ENCODE measurements at regions not wholly inside any gene's neighbourhood (a gene's known extent, or its start where the extent isn't known, plus 50 kb on each side); places are given as distances from the start of the nearest gene placed in this dataset.
"Not testable (repeated sequence)": the region's sequence is repeated elsewhere in the genome, so short reads cannot be mapped to it uniquely, and the experiment has no call there.

DNA sequence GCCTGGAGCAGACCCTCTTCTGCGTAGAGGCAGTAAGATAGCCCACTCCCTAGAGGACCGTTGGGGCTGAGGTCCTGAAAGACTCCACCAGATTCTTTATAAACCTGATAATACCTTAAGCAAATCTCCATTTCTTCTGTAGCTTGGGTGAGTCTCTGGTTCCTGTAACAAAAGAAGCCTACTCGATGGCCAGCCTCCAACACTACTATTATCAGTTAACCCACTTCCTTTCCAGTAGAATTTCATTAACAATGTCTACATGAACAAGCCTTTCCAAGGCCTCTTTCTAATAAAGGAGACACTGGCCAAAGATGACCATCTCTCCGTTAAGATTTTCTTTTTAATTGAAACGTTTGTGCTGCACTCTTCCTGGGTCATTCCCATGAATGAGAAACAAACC, 201.7 kb upstream of the KCTD7 start:
- Mint-ChIP-seq H3K36me3 (peaks cover 35% of the 10 kb centered on the region), H3K9me3 (no peaks in the 10 kb centered on the region)

DNA sequence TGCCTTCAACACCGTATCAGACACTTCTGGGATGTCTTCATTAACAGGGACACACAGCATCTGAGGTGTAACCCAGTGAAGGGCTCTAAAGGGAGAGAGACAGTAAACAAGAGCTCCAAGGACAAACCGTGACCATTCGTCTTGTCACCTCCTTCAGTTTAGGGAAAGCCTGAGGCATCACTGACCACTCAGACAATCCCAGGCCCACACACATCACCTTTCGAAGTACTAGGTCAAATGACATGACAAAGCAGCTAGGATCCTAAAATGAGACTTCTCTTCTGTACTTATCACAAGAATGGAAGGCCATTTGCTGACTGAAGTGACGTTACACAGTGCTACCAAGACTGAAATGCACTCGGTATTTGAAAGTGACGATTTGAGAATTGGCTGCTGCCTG, 200.7 kb upstream of the KCTD7 start:
- no peak for DNase-seq
- Histone ChIP-seq H3K4me1 (ENCODE audit: control insufficient read depth, insufficient read depth, low read length, poor library complexity, severe bottlenecking) (no peaks in the 10 kb centered on the region), H3K4me3 (ENCODE audit: low read depth, low read length) (no peak overlapping the region), H3K27ac (ENCODE audit: insufficient read depth, low read length, poor library complexity, severe bottlenecking) (no peak overlapping the region), H3K36me3 (ENCODE audit: control insufficient read depth, insufficient read depth, low read length) (peaks cover 8% of the 10 kb centered on the region), H3K27me3 (ENCODE audit: control insufficient read depth, insufficient read depth, low read length) (no peaks in the 10 kb centered on the region), H3K9me3 (ENCODE audit: control insufficient read depth in 2 of 2, low read length in 2 of 2) (no peaks in the 10 kb centered on the region)
- Mint-ChIP-seq H3K4me3 (no peak overlapping the region), H3K27ac (no peak overlapping the region), H3K36me3 (peaks cover 33% of the 10 kb centered on the region), H3K27me3 (no peaks in the 10 kb centered on the region), H3K9me3 (no peaks in the 10 kb centered on the region), H3K4me1 (no peaks in the 10 kb centered on the region)
- ATAC-seq (ENCODE audit: low read depth in 2 of 2) = no peak

More for the DNA sequence above, 201.7 kb upstream of the KCTD7 start:
- Mint-ChIP-seq H3K27ac (no peak overlapping the region), H3K4me1 (no peaks in the 10 kb centered on the region), H3K27me3 (no peaks in the 10 kb centered on the region), H3K4me3 (no peak overlapping the region)
- Histone ChIP-seq H3K9me3 (ENCODE audit: control insufficient read depth in 2 of 2, low read length in 2 of 2) (no peaks in the 10 kb centered on the region), H3K4me1 (ENCODE audit: control insufficient read depth, insufficient read depth, low read length, poor library complexity, severe bottlenecking) (no peaks in the 10 kb centered on the region), H3K27ac (ENCODE audit: insufficient read depth, low read length, poor library complexity, severe bottlenecking) (no peak overlapping the region), H3K27me3 (ENCODE audit: control insufficient read depth, insufficient read depth, low read length) (no peaks in the 10 kb centered on the region), H3K4me3 (ENCODE audit: low read depth, low read length) (no peak overlapping the region), H3K36me3 (ENCODE audit: control insufficient read depth, insufficient read depth, low read length) (peaks cover 8% of the 10 kb centered on the region)
- DNase-seq (no peak), ATAC-seq (ENCODE audit: low read depth in 2 of 2) (no peak)

DNA sequence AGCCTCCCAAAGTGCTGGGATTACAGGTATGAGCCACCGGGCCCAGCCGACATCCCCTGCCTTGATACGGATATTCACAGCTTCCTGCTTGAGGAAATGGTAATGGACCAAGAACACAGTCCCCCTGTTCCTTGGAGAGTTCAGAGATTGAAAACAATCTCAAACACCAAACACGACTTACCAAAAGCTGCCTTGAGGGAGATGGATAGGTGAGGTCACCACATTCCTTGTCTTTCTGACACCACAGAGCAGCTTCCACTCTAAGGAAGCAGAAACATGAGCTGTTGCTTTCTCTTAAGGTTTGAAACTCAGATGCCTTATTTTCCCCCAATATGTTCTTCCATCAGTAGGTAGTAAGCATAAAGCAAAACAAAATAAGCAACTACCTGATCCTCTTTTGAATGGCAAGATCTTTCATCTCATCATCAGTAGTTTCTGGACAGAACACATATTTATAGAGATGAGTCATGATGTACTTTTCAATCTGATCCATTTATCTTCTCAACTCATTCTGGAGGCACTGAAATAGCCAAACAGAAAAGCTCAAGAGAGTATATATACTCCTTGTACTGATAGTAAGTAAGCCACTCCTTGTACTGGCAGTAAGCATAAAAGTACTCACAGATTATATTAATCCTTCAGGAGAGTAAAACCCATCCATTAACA, 199.1 kb upstream of the KCTD7 start:
- H3K27ac ChIP-seq (ENCODE audit: insufficient read depth, low read length, poor library complexity, severe bottlenecking) = no peak overlapping the region
- H3K4me3 Mint-ChIP-seq = no peak overlapping the region
- H3K36me3 ChIP-seq (ENCODE audit: control insufficient read depth, insufficient read depth, low read length) = peaks cover 6% of the 10 kb centered on the region
- no peak overlapping the region for H3K4me3 ChIP-seq (ENCODE audit: low read depth, low read length)
- H3K9me3 Mint-ChIP-seq = no peaks in the 10 kb centered on the region
- no peaks in the 10 kb centered on the region for H3K4me1 Mint-ChIP-seq
- DNase-seq (no peak), ATAC-seq (ENCODE audit: low read depth in 2 of 2) (no peak)
- no peaks in the 10 kb centered on the region for H3K9me3 ChIP-seq (ENCODE audit: control insufficient read depth in 2 of 2, low read length in 2 of 2)
- H3K27ac Mint-ChIP-seq = no peak overlapping the region
- peaks cover 23% of the 10 kb centered on the region for H3K36me3 Mint-ChIP-seq
- H3K27me3 ChIP-seq (ENCODE audit: control insufficient read depth, insufficient read depth, low read length) = no peaks in the 10 kb centered on the region
- H3K4me1 ChIP-seq (ENCODE audit: control insufficient read depth, insufficient read depth, low read length, poor library complexity, severe bottlenecking) = no peaks in the 10 kb centered on the region
- H3K27me3 Mint-ChIP-seq = no peaks in the 10 kb centered on the region

DNA sequence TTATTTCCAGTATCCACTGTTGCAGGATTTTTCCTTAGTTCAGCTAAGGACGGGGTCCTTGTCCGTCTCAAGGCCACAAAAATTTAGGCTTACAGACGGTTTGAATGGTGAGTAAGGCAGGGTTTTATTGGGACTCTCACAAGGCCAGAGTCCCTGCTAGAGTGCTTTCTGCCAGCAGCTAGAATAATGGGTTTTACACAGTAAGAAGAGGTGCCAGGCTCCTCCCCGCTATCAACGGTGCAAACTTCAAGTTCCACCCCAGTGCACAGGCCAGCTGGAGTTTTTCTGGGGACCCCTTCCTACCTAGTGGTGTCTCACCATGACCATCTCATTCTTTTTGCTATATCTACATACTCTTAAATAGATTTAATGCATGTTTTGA, 198.5 kb upstream of the KCTD7 start:
- H3K4me3 ChIP-seq (ENCODE audit: low read depth, low read length) = no peak overlapping the region
- no peak overlapping the region for H3K27ac ChIP-seq (ENCODE audit: insufficient read depth, low read length, poor library complexity, severe bottlenecking)
- no peaks in the 10 kb centered on the region for H3K9me3 Mint-ChIP-seq
- no peaks in the 10 kb centered on the region for H3K27me3 Mint-ChIP-seq
- H3K4me1 ChIP-seq (ENCODE audit: control insufficient read depth, insufficient read depth, low read length, poor library complexity, severe bottlenecking) = no peaks in the 10 kb centered on the region
- ATAC-seq (ENCODE audit: low read depth in 2 of 2) = no peak
- peaks cover 28% of the 10 kb centered on the region for H3K36me3 Mint-ChIP-seq
- H3K4me3 Mint-ChIP-seq = no peak overlapping the region
- no peak for DNase-seq
- no peaks in the 10 kb centered on the region for H3K4me1 Mint-ChIP-seq
- H3K27ac Mint-ChIP-seq = no peak overlapping the region
- H3K9me3 ChIP-seq (ENCODE audit: control insufficient read depth in 2 of 2, low read length in 2 of 2) = no peaks in the 10 kb centered on the region
- H3K27me3 ChIP-seq (ENCODE audit: control insufficient read depth, insufficient read depth, low read length) = no peaks in the 10 kb centered on the region
- peaks cover 4% of the 10 kb centered on the region for H3K36me3 ChIP-seq (ENCODE audit: control insufficient read depth, insufficient read depth, low read length)

DNA sequence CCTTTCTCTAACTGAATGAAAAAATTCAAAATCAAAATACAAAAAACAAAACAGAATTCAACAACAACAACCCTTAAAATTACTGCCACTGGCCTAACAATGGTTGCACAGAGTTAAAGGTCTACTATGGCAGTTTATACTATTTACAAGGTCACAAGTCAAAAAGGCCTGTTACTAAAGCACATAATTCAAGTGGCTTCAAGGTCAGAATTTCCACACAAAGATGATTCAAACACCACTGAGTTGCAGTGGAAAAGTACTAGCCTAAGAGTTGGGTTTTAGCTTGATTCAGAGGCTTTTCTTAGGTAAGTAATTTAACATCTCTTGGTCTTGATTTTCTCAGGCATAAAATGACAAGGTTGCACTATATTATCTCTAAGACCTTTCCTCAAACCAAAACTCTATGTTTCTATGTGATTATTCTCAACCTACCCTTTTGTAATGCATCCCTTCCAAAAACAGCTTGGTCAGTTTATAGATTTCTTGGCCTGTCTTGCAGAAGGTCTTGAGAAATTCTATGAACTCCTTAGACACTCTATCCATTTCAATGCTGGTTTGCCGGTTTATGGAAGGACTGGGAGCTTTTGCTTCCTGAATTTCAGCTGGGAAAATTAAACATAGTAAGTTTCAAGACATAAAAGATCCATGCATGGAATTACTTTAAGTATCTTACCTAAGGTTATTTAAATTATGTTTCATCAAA, 189.8 kb upstream of the KCTD7 start:
- H3K27me3 Mint-ChIP-seq, H3K4me3 Mint-ChIP-seq: not testable (repeated sequence)

DNA sequence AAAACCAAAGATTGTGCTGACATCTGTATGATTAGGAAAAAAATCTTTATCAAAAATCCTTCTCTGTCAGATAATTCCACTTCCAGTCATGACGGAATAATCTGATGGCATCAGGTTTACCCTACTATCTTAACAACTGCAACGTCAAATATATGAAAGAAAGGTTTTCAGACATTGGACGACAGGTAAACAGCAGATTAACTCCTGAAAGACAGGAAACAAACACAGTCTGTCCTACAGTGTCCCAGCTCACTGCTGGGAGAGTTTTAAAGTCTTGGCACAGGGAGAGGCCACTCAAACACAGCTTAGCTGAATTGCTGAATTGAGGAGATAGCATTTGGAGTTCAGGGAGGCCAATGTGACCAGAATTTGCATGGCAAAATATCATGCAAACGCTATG, 186.3 kb upstream of the KCTD7 start:
- no peak for DNase-seq
- H3K4me1 Mint-ChIP-seq = peaks cover 0 to 6% (median 3%) of the 10 kb centered on the region in 4 donors

More for the DNA sequence above, 189.8 kb upstream of the KCTD7 start:
- H3K27me3 ChIP-seq (ENCODE audit: control insufficient read depth, insufficient read depth, low read length); H3K4me1 ChIP-seq (ENCODE audit: control insufficient read depth, insufficient read depth, low read length, poor library complexity, severe bottlenecking); H3K9me3 Mint-ChIP-seq; ATAC-seq (ENCODE audit: low read depth in 2 of 2); H3K4me1 Mint-ChIP-seq; H3K27ac ChIP-seq (ENCODE audit: insufficient read depth, low read length, poor library complexity, severe bottlenecking); H3K36me3 ChIP-seq (ENCODE audit: control insufficient read depth, insufficient read depth, low read length); H3K9me3 ChIP-seq (ENCODE audit: control insufficient read depth in 2 of 2, low read length in 2 of 2); H3K4me3 ChIP-seq (ENCODE audit: low read depth, low read length); DNase-seq: not testable (repeated sequence)
- H3K27ac Mint-ChIP-seq = peak overlapping the region in 1 of 3 donors; percentile 56
- H3K36me3 Mint-ChIP-seq = peaks cover 18% of the 10 kb centered on the region

DNA sequence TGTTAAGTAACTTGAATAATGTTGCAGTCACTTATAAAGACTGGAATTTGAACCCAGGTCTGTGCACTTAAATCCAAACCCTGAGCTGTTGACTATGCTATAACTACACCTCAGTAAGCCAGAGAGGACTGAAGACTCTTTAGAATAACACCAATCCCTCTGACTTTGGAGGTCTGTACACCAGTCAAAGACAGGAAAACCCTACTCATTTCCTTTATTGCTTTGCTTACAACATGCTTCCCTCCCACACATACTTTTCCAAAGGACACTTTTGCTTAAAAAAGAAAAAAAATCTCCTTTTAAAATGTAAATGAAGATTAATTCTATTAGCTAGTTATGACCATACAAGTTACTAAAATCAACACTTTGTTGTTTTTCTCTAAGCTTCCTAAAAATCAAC, 184.7 kb upstream of the KCTD7 start:
- no peaks in the 10 kb centered on the region for H3K27me3 Mint-ChIP-seq
- H3K27me3 ChIP-seq (ENCODE audit: control insufficient read depth, insufficient read depth, low read length) = no peaks in the 10 kb centered on the region

More for the DNA sequence above, 186.3 kb upstream of the KCTD7 start:
- no peak overlapping the region for H3K4me3 Mint-ChIP-seq
- ATAC-seq (ENCODE audit: low read depth in 2 of 2) = no peak
- no peaks in the 10 kb centered on the region for H3K27me3 Mint-ChIP-seq
- H3K9me3 Mint-ChIP-seq = no peaks in the 10 kb centered on the region
- H3K36me3 ChIP-seq (ENCODE audit: control insufficient read depth, insufficient read depth, low read length) = no peaks in the 10 kb centered on the region
- no peak overlapping the region for H3K27ac Mint-ChIP-seq
- H3K4me1 ChIP-seq (ENCODE audit: control insufficient read depth, insufficient read depth, low read length, poor library complexity, severe bottlenecking) = no peaks in the 10 kb centered on the region
- peaks cover 11% of the 10 kb centered on the region for H3K36me3 Mint-ChIP-seq
- no peaks in the 10 kb centered on the region for H3K9me3 ChIP-seq (ENCODE audit: control insufficient read depth in 2 of 2, low read length in 2 of 2)
- H3K27me3 ChIP-seq (ENCODE audit: control insufficient read depth, insufficient read depth, low read length) = no peaks in the 10 kb centered on the region
- no peak overlapping the region for H3K27ac ChIP-seq (ENCODE audit: insufficient read depth, low read length, poor library complexity, severe bottlenecking)
- H3K4me3 ChIP-seq (ENCODE audit: low read depth, low read length) = no peak overlapping the region

DNA sequence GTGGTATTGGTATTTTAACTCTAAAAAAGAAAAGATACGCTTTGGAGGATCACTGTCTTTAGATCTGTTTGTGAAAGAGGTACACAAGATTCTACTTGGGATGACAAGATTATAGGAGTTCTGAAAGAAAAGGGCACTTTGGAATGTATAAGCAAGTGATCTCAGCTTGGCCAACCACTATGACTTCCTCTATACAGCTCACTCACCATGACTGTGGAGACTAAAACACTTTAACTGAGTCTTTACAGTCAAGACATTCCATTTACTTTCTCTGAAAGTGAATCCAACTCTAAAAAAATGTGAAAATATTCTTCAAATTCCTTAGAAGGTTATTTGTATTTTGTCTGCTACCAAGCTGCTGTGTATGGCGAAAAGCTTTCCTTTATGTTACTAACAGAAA, 181.7 kb upstream of the KCTD7 start:
- H3K36me3 ChIP-seq (ENCODE audit: control insufficient read depth, insufficient read depth, low read length); H3K27ac Mint-ChIP-seq; H3K4me3 ChIP-seq (ENCODE audit: low read depth, low read length); ATAC-seq (ENCODE audit: low read depth in 2 of 2); DNase-seq; H3K9me3 Mint-ChIP-seq; H3K4me1 ChIP-seq (ENCODE audit: control insufficient read depth, insufficient read depth, low read length, poor library complexity, severe bottlenecking); H3K27ac ChIP-seq (ENCODE audit: insufficient read depth, low read length, poor library complexity, severe bottlenecking); H3K9me3 ChIP-seq (ENCODE audit: control insufficient read depth in 2 of 2, low read length in 2 of 2); H3K27me3 Mint-ChIP-seq; H3K4me1 Mint-ChIP-seq; H3K4me3 Mint-ChIP-seq; H3K27me3 ChIP-seq (ENCODE audit: control insufficient read depth, insufficient read depth, low read length): not testable (repeated sequence)
- H3K36me3 Mint-ChIP-seq = peaks cover 34% of the 10 kb centered on the region

More for the DNA sequence above, 184.7 kb upstream of the KCTD7 start:
- H3K4me3 ChIP-seq (ENCODE audit: low read depth, low read length) = no peak overlapping the region
- H3K4me1 ChIP-seq (ENCODE audit: control insufficient read depth, insufficient read depth, low read length, poor library complexity, severe bottlenecking) = no peaks in the 10 kb centered on the region
- H3K36me3 ChIP-seq (ENCODE audit: control insufficient read depth, insufficient read depth, low read length) = peaks cover under 1% of the 10 kb centered on the region
- Mint-ChIP-seq H3K4me1 (peaks cover 0 to 6% (median 3%) of the 10 kb centered on the region in 4 donors), H3K27ac (no peak overlapping the region), H3K36me3 (peaks cover 21% of the 10 kb centered on the region), H3K4me3 (no peak overlapping the region), H3K9me3 (no peaks in the 10 kb centered on the region)
- H3K27ac ChIP-seq (ENCODE audit: insufficient read depth, low read length, poor library complexity, severe bottlenecking) = no peak overlapping the region
- H3K9me3 ChIP-seq (ENCODE audit: control insufficient read depth in 2 of 2, low read length in 2 of 2) = no peaks in the 10 kb centered on the region
- DNase-seq (no peak), ATAC-seq (ENCODE audit: low read depth in 2 of 2) (no peak)

Measured in CD4-positive, CD25-positive, alpha-beta regulatory T cell (primary cell).